Right lobe of liver (tissue), 4 donors: ENCODE measurements at regions not wholly inside any gene's neighbourhood (a gene's known extent, or its start where the extent isn't known, plus 50 kb on each side); places are given as distances from the start of the nearest gene placed in this dataset.

ENCODE experiments used
- POLR2A ChIP-seq: fragments of 450-650 bp; IDR thresholded peaks from one replicate; pipeline ENCODE4 v1.6.1; 2017; ENCODE audit warnings: antibody characterized with exemption, mild to moderate bottlenecking
- TF ChIP-seq, protein P1 (sequence below), 4 donors: fragments of 200-600 bp in 3 of 4; fragments of 450-650 bp in 1 of 4; IDR thresholded peaks; one replicate each; pipeline versions ENCODE4 v1.5.1 to v1.8.0; 2016 to 2022; ENCODE audit warnings: antibody characterized with exemption in 4 of 4, mild to moderate bottlenecking in 2 of 4
- donor health status: DM: no; HTN: no; CAD: no.
- donor health status: DM: no; HTN: no; CAD: no.
- donor health status: DM: no; HTN: yes; CAD: no.

DNA sequence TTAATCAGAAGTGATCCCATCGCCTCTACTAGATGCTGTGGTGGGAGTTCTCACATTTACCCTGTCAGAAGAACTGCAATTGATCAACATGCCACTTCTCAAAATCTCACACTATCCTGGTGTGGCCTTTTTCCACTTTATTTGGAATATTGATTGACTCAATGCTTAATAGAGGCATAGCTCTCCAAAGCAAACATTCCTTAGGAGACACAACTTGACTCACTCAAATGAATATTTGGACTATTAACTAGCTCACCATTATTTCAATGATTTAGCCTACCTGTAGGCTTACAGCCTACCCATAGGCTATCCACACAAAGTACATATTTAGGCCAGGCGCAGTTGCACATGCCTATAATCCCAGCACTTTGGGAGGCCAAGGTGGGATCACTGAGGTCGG lies 186.5 kb downstream of the KLHL28 start:
- TF ChIP-seq, protein P1, sequence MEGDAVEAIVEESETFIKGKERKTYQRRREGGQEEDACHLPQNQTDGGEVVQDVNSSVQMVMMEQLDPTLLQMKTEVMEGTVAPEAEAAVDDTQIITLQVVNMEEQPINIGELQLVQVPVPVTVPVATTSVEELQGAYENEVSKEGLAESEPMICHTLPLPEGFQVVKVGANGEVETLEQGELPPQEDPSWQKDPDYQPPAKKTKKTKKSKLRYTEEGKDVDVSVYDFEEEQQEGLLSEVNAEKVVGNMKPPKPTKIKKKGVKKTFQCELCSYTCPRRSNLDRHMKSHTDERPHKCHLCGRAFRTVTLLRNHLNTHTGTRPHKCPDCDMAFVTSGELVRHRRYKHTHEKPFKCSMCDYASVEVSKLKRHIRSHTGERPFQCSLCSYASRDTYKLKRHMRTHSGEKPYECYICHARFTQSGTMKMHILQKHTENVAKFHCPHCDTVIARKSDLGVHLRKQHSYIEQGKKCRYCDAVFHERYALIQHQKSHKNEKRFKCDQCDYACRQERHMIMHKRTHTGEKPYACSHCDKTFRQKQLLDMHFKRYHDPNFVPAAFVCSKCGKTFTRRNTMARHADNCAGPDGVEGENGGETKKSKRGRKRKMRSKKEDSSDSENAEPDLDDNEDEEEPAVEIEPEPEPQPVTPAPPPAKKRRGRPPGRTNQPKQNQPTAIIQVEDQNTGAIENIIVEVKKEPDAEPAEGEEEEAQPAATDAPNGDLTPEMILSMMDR (IDR thresholded peaks at IDR 0.05) = no peak
- no peak for TF ChIP-seq POLR2A
